Aorta (tissue), 5 donors: ENCODE measurements at regions not wholly inside any gene's neighbourhood (a gene's known extent, or its start where the extent isn't known, plus 50 kb on each side); places are given as distances from the start of the nearest gene placed in this dataset.
"Not testable (repeated sequence)": the region's sequence is repeated elsewhere in the genome, so short reads cannot be mapped to it uniquely, and the experiment has no call there.

Experiments used
- ATAC-seq: fragments of 200-7000 bp; cut with Tn5 transposase; one replicate; pipeline ENCODE4 v1.9.1; 2022; ENCODE audit warnings: moderate library complexity; ENCODE audit not compliant: low FRiP score
- DNase-seq, 2 donors: peaks; one replicate each; pipeline ENCODE4 v3.0.0-alpha.2; 2020
- H3K27ac ChIP-seq, 2 donors: one replicate each; pipeline ENCODE4 v1.5.1; 2013; ENCODE audit warnings: low read length in 2 of 2, mild to moderate bottlenecking in 2 of 2, moderate library complexity in 2 of 2, control low read depth in 1 of 2, inconsistent platforms in 1 of 2, low read depth in 1 of 2
- H3K27me3 ChIP-seq, 2 donors: one replicate each; pipeline ENCODE4 v1.6.1; 2013; ENCODE audit warnings: control low read depth in 1 of 2, low read length in 1 of 2, mild to moderate bottlenecking in 1 of 2, moderate library complexity in 1 of 2; ENCODE audit not compliant: insufficient read depth in 2 of 2, control insufficient read depth in 1 of 2
- H3K36me3 ChIP-seq, 2 donors: one replicate each; pipeline ENCODE4 v1.6.1; 2013; ENCODE audit warnings: control low read depth in 1 of 2, low read length in 1 of 2, mild to moderate bottlenecking in 1 of 2; ENCODE audit not compliant: insufficient read depth in 2 of 2, control insufficient read depth in 1 of 2
- H3K4me1 ChIP-seq, 2 donors: one replicate each; pipeline ENCODE4 v1.6.1; 2013; ENCODE audit warnings: low read length in 2 of 2, control low read depth in 1 of 2, mild to moderate bottlenecking in 1 of 2, moderate library complexity in 1 of 2; ENCODE audit not compliant: insufficient read depth in 2 of 2, control insufficient read depth in 1 of 2
- H3K4me3 ChIP-seq, 2 donors: one replicate each; pipeline ENCODE4 v1.5.1; 2013; ENCODE audit warnings: low read length in 2 of 2, control low read depth in 1 of 2, mild to moderate bottlenecking in 1 of 2
- H3K9me3 ChIP-seq: one replicate; pipeline ENCODE4 v1.6.1; 2013; ENCODE audit warnings: mild to moderate bottlenecking, low read length; ENCODE audit not compliant: control insufficient read depth
- WGBS, 2 donors: extraction: QIAGEN DNeasy Blood & Tissue Kit; methylation state at CpG; one replicate each; pipeline ENCODE4 v1.1.7; 2013; 5-methylcytosine and 5-hydroxymethylcytosine counted together
- intact Hi-C, 2 donors: fragments of 100-400 bp; cut with DNase I; formaldehyde crosslinking; loops; one replicate each; pipeline versions ENCODE4 v1.14.2 to v1.15.0; 2022
- donor health status: healthy with polysubstance abuse.
- donor health status: Bipolar disorder and iron deficiency.
- donor health status: DM: no; HTN: no; CAD: no.
- donor health status: DM: no; HTN: no; CAD: no.
- donor health status: DM: yes; HTN: yes; CAD: no.

GRCh38 chr7:130953196-130953595 lies 219.2 kb upstream of the KLF14 start:
- WGBS, 2 donors: 72 to 77% methylated on average over 4 of the region's 4 CpGs
- no peak for DNase-seq
- peaks cover 2 to 5% of the 10 kb centered on the region in 2 donors for H3K36me3 ChIP-seq
- H3K4me3 ChIP-seq: no peak overlapping the region
- H3K4me1 ChIP-seq: peaks cover 0 to 2% of the 10 kb centered on the region in 2 donors
- ATAC-seq: no peak
- intact Hi-C loops: no loop called here
- H3K9me3 ChIP-seq: no peaks in the 10 kb centered on the region
- no peaks in the 10 kb centered on the region for H3K27me3 ChIP-seq
- no peak overlapping the region for H3K27ac ChIP-seq

GRCh38 chr7:130954918-130955564 lies 221.0 kb upstream of the KLF14 start:
- Histone ChIP-seq H3K4me1 (peaks cover 2% of the 10 kb centered on the region in 2 donors), H3K27me3 (no peaks in the 10 kb centered on the region), H3K36me3 (peaks cover 2 to 5% of the 10 kb centered on the region in 2 donors), H3K9me3 (no peaks in the 10 kb centered on the region), H3K27ac (no peak overlapping the region), H3K4me3 (no peak overlapping the region)
- ATAC-seq (no peak), DNase-seq (no peak)
- intact Hi-C loops: no loop called here
- 95 to 96% methylated on average over 6 of the region's 6 CpGs for WGBS, 2 donors

GRCh38 chr7:130955565-130955919 lies 221.5 kb upstream of the KLF14 start:
- H3K4me1 ChIP-seq: peaks cover 2 to 3% of the 10 kb centered on the region in 2 donors
- H3K9me3 ChIP-seq: no peaks in the 10 kb centered on the region
- H3K27me3 ChIP-seq: no peaks in the 10 kb centered on the region
- DNase-seq (no peak), ATAC-seq (no peak)
- H3K36me3 ChIP-seq: peaks cover 1 to 5% of the 10 kb centered on the region in 2 donors
- H3K4me3 ChIP-seq: no peak overlapping the region
- no peak overlapping the region for H3K27ac ChIP-seq
- intact Hi-C loops: no loop called here

- DNase-seq (no peak), ATAC-seq (no peak)
- no peak overlapping the region for H3K4me3 ChIP-seq
- no peaks in the 10 kb centered on the region for H3K9me3 ChIP-seq
- H3K4me1 ChIP-seq: peaks cover 2 to 6% of the 10 kb centered on the region in 2 donors
- H3K27ac ChIP-seq: no peak overlapping the region
- intact Hi-C loops: no loop called here
- no peaks in the 10 kb centered on the region for H3K36me3 ChIP-seq
- 64 to 80% methylated on average over 7 of the region's 7 CpGs for WGBS, 2 donors
- H3K27me3 ChIP-seq: no peaks in the 10 kb centered on the region
Observed at GRCh38 chr7:130956417-130957136, 222.6 kb upstream of the KLF14 start.

- ATAC-seq (no peak), DNase-seq (no peak)
- WGBS, 2 donors: 47 to 51% methylated on average over 2 of the region's 2 CpGs
- Histone ChIP-seq H3K4me3 (no peak overlapping the region), H3K36me3 (no peaks in the 10 kb centered on the region), H3K4me1 (peaks cover 2 to 6% of the 10 kb centered on the region in 2 donors), H3K27me3 (no peaks in the 10 kb centered on the region), H3K27ac (no peak overlapping the region), H3K9me3 (no peaks in the 10 kb centered on the region)
- intact Hi-C loops: no loop called here
Observed at GRCh38 chr7:130957137-130957513, 223.1 kb upstream of the KLF14 start.

GRCh38 chr7:130957722-130958435 lies 223.9 kb upstream of the KLF14 start:
- not testable (repeated sequence) for H3K4me3 ChIP-seq
- 94 to 96% methylated on average over 6 of the region's 6 CpGs for WGBS, 2 donors

GRCh38 chr7:130958846-130959245 lies 224.8 kb upstream of the KLF14 start:
- intact Hi-C loops: no loop called here
- no peak overlapping the region for H3K4me3 ChIP-seq
- no peaks in the 10 kb centered on the region for H3K36me3 ChIP-seq
- peaks cover 2 to 6% of the 10 kb centered on the region in 2 donors for H3K4me1 ChIP-seq
- H3K9me3 ChIP-seq: no peaks in the 10 kb centered on the region
- no peak overlapping the region for H3K27ac ChIP-seq
- DNase-seq (no peak), ATAC-seq (no peak)
- H3K27me3 ChIP-seq: no peaks in the 10 kb centered on the region
- 73 to 87% methylated on average over 6 of the region's 6 CpGs for WGBS, 2 donors

More at GRCh38 chr7:130957722-130958435, 223.9 kb upstream of the KLF14 start:
- H3K27ac ChIP-seq, DNase-seq, H3K9me3 ChIP-seq, H3K4me1 ChIP-seq, intact Hi-C loops, ATAC-seq, H3K27me3 ChIP-seq, H3K36me3 ChIP-seq: not testable (repeated sequence)

- Histone ChIP-seq H3K36me3 (no peaks in the 10 kb centered on the region), H3K9me3 (no peaks in the 10 kb centered on the region), H3K27ac (no peak overlapping the region), H3K27me3 (no peaks in the 10 kb centered on the region), H3K4me1 (peaks cover 2 to 6% of the 10 kb centered on the region in 2 donors), H3K4me3 (no peak overlapping the region)
- no peak for ATAC-seq
- 84 to 85% methylated on average over 9 of the region's 9 CpGs for WGBS, 2 donors
- DNase-seq: no peak
- intact Hi-C loops: no loop called here
Observed at GRCh38 chr7:130959743-130960207, 225.8 kb upstream of the KLF14 start.
